NB4 (cell line): ENCODE measurements at regions not wholly inside any gene's neighbourhood (a gene's known extent, or its start where the extent isn't known, plus 50 kb on each side); places are given as distances from the start of the nearest gene placed in this dataset.

Experiments
- DNase-seq: peaks from one replicate; pipeline ENCODE4 v3.0.0; 2010; ENCODE audit warnings: low read depth
- H3K4me3 ChIP-seq: one replicate; pipeline ENCODE4 v1.5.1; 2011; ENCODE audit warnings: mild to moderate bottlenecking, low read depth, low read length, moderate library complexity
- MYC ChIP-seq: IDR thresholded peaks from 2 replicates; pipeline ENCODE4 v1.6.1; 2011; ENCODE audit warnings: low read depth, low read length
- POLR2A ChIP-seq: IDR thresholded peaks from 2 replicates; pipeline ENCODE4 v1.6.1; 2011; ENCODE audit warnings: mild to moderate bottlenecking; ENCODE audit not compliant: insufficient read length; ENCODE audit errors: extremely low read depth
- TF ChIP-seq, protein P1 (sequence below): IDR thresholded peaks from one replicate; pipeline ENCODE4 v1.5.1; 2012; ENCODE audit warnings: low read depth, low read length
- TF ChIP-seq, protein P2 (sequence below): IDR thresholded peaks from 2 replicates; pipeline ENCODE4 v1.6.1; 2011; ENCODE audit warnings: low read depth, low read length

GRCh38 chr12:78778339-78778738 lies 86.2 kb upstream of the SYT1 start:
- TF ChIP-seq, protein P1, sequence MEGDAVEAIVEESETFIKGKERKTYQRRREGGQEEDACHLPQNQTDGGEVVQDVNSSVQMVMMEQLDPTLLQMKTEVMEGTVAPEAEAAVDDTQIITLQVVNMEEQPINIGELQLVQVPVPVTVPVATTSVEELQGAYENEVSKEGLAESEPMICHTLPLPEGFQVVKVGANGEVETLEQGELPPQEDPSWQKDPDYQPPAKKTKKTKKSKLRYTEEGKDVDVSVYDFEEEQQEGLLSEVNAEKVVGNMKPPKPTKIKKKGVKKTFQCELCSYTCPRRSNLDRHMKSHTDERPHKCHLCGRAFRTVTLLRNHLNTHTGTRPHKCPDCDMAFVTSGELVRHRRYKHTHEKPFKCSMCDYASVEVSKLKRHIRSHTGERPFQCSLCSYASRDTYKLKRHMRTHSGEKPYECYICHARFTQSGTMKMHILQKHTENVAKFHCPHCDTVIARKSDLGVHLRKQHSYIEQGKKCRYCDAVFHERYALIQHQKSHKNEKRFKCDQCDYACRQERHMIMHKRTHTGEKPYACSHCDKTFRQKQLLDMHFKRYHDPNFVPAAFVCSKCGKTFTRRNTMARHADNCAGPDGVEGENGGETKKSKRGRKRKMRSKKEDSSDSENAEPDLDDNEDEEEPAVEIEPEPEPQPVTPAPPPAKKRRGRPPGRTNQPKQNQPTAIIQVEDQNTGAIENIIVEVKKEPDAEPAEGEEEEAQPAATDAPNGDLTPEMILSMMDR, result no peak
- TF ChIP-seq POLR2A, result no peak
- TF ChIP-seq, protein P2, sequence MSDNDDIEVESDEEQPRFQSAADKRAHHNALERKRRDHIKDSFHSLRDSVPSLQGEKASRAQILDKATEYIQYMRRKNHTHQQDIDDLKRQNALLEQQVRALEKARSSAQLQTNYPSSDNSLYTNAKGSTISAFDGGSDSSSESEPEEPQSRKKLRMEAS, result no peak
- TF ChIP-seq MYC, result no peak
- no peak for DNase-seq
- H3K4me3 ChIP-seq, result no peak overlapping the region

DNA sequence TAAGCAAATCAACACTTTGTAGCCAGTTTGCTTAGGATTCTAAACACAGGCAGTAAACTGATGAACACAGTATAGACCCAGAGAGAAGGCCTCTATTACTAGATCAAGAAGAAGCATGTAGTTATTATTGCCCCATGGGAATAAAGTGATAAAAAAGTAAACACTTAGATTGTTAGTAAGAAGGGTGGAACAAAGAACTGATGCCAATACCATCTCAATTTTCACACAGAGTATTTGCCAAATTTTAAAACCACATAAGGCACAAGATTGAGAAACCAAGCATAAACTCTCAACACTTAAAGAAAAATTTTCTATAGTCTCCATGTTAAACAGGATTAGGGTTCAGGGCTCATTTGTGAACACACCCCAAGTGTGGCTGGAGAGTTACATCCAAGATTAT lies 77.0 kb upstream of the SYT1 start:
- DNase-seq, result no peak
- H3K4me3 ChIP-seq, result no peak overlapping the region
- TF ChIP-seq, protein P1, result no peak
- TF ChIP-seq MYC (no peak), POLR2A (no peak)
- TF ChIP-seq, protein P2, result no peak

DNA sequence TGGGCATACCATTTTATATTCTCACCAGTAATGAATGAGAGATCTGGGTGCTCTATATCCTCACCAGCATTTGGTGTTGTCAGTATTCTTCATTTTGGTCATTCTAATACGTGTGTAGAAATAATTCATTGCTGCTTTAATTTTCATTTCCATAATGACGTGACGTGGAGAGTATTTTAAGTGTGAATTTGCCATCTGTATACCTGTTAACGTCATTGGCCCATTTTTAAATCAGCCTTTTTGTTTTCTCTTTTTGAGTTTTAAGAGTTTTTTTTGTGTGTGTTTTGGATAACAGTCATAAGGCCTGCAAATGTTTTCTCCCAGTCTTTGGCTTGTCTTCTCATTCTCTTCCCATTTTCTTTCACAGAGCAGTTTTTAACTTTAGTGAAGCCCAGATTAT lies 74.4 kb upstream of the SYT1 start:
- no peak overlapping the region for H3K4me3 ChIP-seq
- TF ChIP-seq, protein P2, result no peak
- DNase-seq, result no peak

DNA sequence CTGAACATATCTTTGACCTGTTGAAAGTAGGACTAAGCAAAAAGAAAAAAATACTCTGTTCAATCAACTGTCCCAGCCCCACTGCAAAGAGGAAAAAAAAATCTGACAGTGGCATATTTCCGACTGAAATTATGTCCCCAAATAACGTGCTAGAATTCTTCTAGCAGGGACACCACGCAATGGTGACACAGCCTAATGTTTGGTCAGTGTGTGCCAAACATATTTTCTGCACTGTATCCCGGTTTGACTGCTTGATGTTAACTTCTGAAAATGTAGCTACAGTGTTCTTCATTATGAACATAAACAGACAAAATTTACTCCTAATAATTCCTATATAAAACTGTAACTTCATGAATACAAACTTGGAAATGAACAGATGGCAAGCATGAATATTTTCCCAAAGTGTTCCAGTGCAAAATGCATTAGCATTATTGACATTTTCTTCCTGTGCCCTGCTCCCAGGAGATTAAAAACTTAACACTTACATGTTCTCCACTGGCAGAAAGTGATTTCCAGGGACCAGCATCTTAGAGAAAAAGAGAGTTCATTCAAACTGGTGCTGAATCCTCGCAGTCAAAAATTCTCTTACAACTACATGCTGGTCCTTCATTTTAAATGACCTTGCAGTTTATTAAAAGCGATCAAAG lies 72.4 kb upstream of the SYT1 start:
- DNase-seq, result no peak
- no peak for TF ChIP-seq MYC
- TF ChIP-seq, protein P1, result no peak
- TF ChIP-seq POLR2A, result no peak
- TF ChIP-seq, protein P2, result no peak
- H3K4me3 ChIP-seq, result no peak overlapping the region

GRCh38 chr12:78793491-78793890 lies 71.1 kb upstream of the SYT1 start:
- H3K4me3 ChIP-seq, result no peak overlapping the region
- TF ChIP-seq POLR2A (no peak), MYC (no peak)
- TF ChIP-seq, protein P2, result no peak
- TF ChIP-seq, protein P1, result no peak
- DNase-seq, result no peak

- TF ChIP-seq, protein P2, result no peak
- no peak for TF ChIP-seq POLR2A
- TF ChIP-seq, protein P1, result no peak
- TF ChIP-seq MYC, result no peak
- DNase-seq, result no peak
- H3K4me3 ChIP-seq, result no peak overlapping the region
Observed at GRCh38 chr12:78793982-78794381, 70.6 kb upstream of the SYT1 start.
